Panc1 (cell line): ENCODE measurements at regions not wholly inside any gene's neighbourhood (a gene's known extent, or its start where the extent isn't known, plus 50 kb on each side); places are given as distances from the start of the nearest gene placed in this dataset.

Source experiments
- ATAC-seq: fragments of 200-7000 bp; cut with Tn5 transposase; 2 replicates; pipeline ENCODE4 v1.9.1; 2020; ENCODE audit warnings: mild to moderate bottlenecking, moderate library complexity
- BruUV-seq: library from RNA; stranded (reverse); fragments of 400-500 nt; replicated peaks from 2 replicates; lab custom pipeline; 2021; lab: Mats Ljungman, UMichigan
- CTCF ChIA-PET: fragments of 300-600 bp; sonication (Branson Sonifier 250); formaldehyde crosslinking; loops from one replicate; lab custom pipeline; 2022; ENCODE audit warnings: antibody characterized with exemption; lab: Charles Lee
- POLR2A ChIA-PET: fragments of 300-600 bp; sonication (Branson Sonifier 250); formaldehyde crosslinking; loops from one replicate; lab custom pipeline; 2022; ENCODE audit warnings: antibody characterized with exemption; lab: Charles Lee
- DNase-seq: peaks from one replicate; pipeline ENCODE4 v3.0.0-alpha.2; 2010; ENCODE audit warnings: low read depth, low spot score
- H3K27ac ChIP-seq: 2 replicates; pipeline ENCODE4 v1.5.1; 2011; ENCODE audit warnings: mild to moderate bottlenecking, low read length, inconsistent platforms
- H3K27me3 ChIP-seq: fragments of 200-500 bp; sonication (Bioruptor generic); 2 replicates; pipeline ENCODE4 v1.6.0; 2014; ENCODE audit warnings: low read length, inconsistent platforms; ENCODE audit not compliant: control insufficient read depth, insufficient read depth
- H3K36me3 ChIP-seq: fragments of 200-500 bp; sonication (Bioruptor generic); 2 replicates; pipeline ENCODE4 v1.5.1; 2014; ENCODE audit warnings: inconsistent platforms, mild to moderate bottlenecking, low read length, moderate library complexity; ENCODE audit not compliant: control insufficient read depth, insufficient read depth
- H3K4me1 ChIP-seq: 2 replicates; pipeline ENCODE4 v1.5.1; 2011; ENCODE audit warnings: inconsistent platforms, mild to moderate bottlenecking, low read length, moderate library complexity; ENCODE audit not compliant: control insufficient read depth, insufficient read depth
- H3K4me3 ChIP-seq, 2 experiments: 2 replicates each; pipeline ENCODE4 v1.5.1; 2011 to 2012; ENCODE audit warnings: low read depth in 2 of 2, low read length in 2 of 2, mild to moderate bottlenecking in 2 of 2, inconsistent platforms in 1 of 2, moderate library complexity in 1 of 2
- H3K9me3 ChIP-seq: fragments of 200-500 bp; sonication (Bioruptor generic); 2 replicates; pipeline ENCODE4 v1.5.1; 2014; ENCODE audit warnings: low read depth, mild to moderate bottlenecking, inconsistent platforms, low read length, moderate library complexity; ENCODE audit not compliant: control insufficient read depth, insufficient read depth
- POLR2AphosphoS5 ChIP-seq: IDR thresholded peaks from 2 replicates; pipeline ENCODE4 v1.6.1; 2012; ENCODE audit warnings: mild to moderate bottlenecking, low read depth, low read length, moderate library complexity
- REST ChIP-seq, 2 experiments: IDR thresholded peaks; 2 replicates each; pipeline ENCODE4 v1.6.1; 2011 to 2012; ENCODE audit warnings: low read depth in 2 of 2, control low read depth in 1 of 2, low read length in 1 of 2, mild to moderate bottlenecking in 1 of 2, moderate library complexity in 1 of 2; ENCODE audit not compliant: insufficient read depth in 1 of 2
- SIN3A ChIP-seq: IDR thresholded peaks from 2 replicates; pipeline ENCODE4 v1.6.1; 2012; ENCODE audit warnings: low read depth, mild to moderate bottlenecking, low read length, moderate library complexity, borderline replicate concordance; ENCODE audit not compliant: insufficient read depth
- TCF7L2 ChIP-seq: IDR thresholded peaks from 2 replicates; pipeline ENCODE4 v1.6.1; 2011; ENCODE audit warnings: mild to moderate bottlenecking, low read depth, low read length, inconsistent platforms
- in situ Hi-C: cut with HindIII; loops from 2 replicates; pipeline ENCODE4 v1.10.0; 2016; ENCODE audit warnings: low sequenced_read_pairs, low pct_unique_long_range_greater_than_20kb
- intact Hi-C: fragments of 100-400 bp; cut with micrococcal nuclease; formaldehyde crosslinking; loops from one replicate; pipeline ENCODE4 v1.10.0; 2022; ENCODE audit not compliant: unreplicated experiment
- TF ChIP-seq, protein P1 (sequence below): fragments of 450-650 bp; IDR thresholded peaks from 2 replicates; pipeline ENCODE4 v1.5.1; 2017; ENCODE audit warnings: mild to moderate bottlenecking

DNA sequence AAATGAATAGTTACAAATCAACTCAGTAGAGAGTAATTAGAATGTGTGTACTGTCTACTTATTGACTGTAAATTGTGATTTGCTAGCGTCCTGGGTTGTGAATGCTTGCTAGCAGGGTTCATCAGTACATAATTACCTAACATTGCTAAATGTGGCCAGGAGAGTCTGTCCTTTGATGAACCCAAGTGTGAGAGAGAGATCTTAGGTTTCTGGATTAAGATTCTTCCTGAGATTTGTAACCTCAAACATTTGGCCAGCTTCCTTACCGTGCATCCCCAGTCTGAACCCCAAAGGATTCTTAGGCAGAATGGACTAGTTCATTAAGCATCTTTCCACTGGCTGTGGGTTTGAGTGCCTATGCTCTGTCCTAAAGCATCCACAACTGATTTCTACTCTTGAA is 84.0 kb upstream of the ITPRID2 start:
- in situ Hi-C loops = no loop called here
- no peaks in the 10 kb centered on the region for H3K27me3 ChIP-seq
- no peak for DNase-seq
- peaks cover 24% of the 10 kb centered on the region for H3K4me1 ChIP-seq
- no peaks in the 10 kb centered on the region for H3K9me3 ChIP-seq
- no peak for TF ChIP-seq POLR2AphosphoS5
- no peak for TF ChIP-seq TCF7L2
- intact Hi-C loops = no loop called here
- H3K36me3 ChIP-seq = no peaks in the 10 kb centered on the region
- ChIA-PET POLR2A (no interaction called here), CTCF (no interaction called here)
- ATAC-seq = no peak
- no TSS peak for BruUV-seq
- peak overlapping the region; percentile 8; the same call in 1 of the 2 replicates for H3K27ac ChIP-seq
- no peak overlapping the region for H3K4me3 ChIP-seq

DNA sequence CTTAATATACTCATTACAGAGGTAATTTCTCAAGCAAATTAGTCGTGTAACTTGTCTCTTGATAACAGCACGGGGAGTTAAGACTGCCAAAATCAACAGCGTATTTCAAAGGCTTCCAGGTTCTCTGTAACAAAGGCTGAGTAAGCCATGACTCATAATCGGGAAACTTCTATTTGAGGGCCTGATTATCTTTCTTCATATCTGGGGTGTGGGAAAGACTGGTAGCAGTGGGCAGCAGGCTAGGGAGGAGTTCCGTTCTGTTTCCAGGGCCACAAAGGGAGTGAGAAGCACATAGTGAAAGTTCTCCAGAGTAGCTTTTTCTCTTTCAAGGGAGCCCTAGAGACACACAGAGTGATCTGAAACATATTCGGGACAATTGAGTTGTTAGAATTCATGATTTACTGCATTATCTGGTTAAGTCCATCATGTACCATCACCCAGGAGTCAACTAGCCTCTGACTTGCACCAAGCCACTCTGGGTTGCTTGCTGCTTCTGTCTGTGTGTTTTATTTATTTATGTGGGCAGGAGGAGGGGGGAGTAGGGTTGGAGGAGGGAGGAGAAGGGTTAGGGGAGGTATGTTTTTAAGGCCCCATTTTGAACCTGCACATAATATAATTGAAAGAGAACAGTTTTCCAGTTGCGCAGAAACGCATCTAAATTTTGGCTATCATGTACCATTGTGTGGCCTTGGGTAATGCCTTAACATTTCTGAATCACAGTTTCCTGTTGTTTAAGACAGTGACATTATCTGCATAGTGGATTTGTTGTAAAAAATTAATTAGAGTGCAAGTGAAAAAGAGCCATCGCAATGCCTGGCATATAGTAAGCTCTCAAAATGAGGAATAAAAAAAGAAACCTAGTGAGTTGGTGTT is 80.5 kb upstream of the ITPRID2 start:
- TF ChIP-seq, protein P1, sequence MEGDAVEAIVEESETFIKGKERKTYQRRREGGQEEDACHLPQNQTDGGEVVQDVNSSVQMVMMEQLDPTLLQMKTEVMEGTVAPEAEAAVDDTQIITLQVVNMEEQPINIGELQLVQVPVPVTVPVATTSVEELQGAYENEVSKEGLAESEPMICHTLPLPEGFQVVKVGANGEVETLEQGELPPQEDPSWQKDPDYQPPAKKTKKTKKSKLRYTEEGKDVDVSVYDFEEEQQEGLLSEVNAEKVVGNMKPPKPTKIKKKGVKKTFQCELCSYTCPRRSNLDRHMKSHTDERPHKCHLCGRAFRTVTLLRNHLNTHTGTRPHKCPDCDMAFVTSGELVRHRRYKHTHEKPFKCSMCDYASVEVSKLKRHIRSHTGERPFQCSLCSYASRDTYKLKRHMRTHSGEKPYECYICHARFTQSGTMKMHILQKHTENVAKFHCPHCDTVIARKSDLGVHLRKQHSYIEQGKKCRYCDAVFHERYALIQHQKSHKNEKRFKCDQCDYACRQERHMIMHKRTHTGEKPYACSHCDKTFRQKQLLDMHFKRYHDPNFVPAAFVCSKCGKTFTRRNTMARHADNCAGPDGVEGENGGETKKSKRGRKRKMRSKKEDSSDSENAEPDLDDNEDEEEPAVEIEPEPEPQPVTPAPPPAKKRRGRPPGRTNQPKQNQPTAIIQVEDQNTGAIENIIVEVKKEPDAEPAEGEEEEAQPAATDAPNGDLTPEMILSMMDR = no peak
- TF ChIP-seq POLR2AphosphoS5 (peak; percentile 77; the same call in 1 of the 2 replicates), SIN3A (no peak), REST (IDR thresholded peaks at IDR 0.05; ENCODE audit: insufficient read depth in 1 of 2, low read depth in 2 of 2, low read length in 1 of 2) (peak in 1 of 2 experiments; percentile 40; a peak in 1 of 4 replicates), TCF7L2 (peak; percentile 96)
- DNase-seq (peak; percentile 71), ATAC-seq (peak; percentile 96)
- Histone ChIP-seq H3K4me1 (peaks cover 22% of the 10 kb centered on the region), H3K27me3 (no peaks in the 10 kb centered on the region), H3K27ac (peak overlapping the region; percentile 80), H3K4me3 (peak overlapping the region; percentile 8 to 40; a peak in 3 of 4 replicates), H3K9me3 (peaks cover 3% of the 10 kb centered on the region; the same call in 1 of the 2 replicates), H3K36me3 (no peaks in the 10 kb centered on the region)
- ChIA-PET CTCF (no interaction called here), POLR2A (interaction anchor here (0.6 kb wide), 1 partner anchor 51 kb away, joined by 3 read pairs; no protein-coding TSS in a partner anchor)
- intact Hi-C loops = no loop called here
- in situ Hi-C loops = no loop called here
- BruUV-seq = no TSS peak
